ENCODE measurements at regions not wholly inside any gene's neighbourhood (a gene's known extent, or its start where the extent isn't known, plus 50 kb on each side); places are given as distances from the start of the nearest gene placed in this dataset.

- Histone ChIP-seq H3K27me3 (replicated peaks in 1 of 2; ENCODE audit: control insufficient read depth in 2 of 2, insufficient read depth in 2 of 2, low read length in 1 of 2) (no peaks in the 10 kb centered on the region), H3K36me3 (ENCODE audit: control insufficient read depth in 2 of 2, insufficient read depth in 2 of 2, low read length in 1 of 2) (no peaks in the 10 kb centered on the region), H3K9me3 (replicated peaks; ENCODE audit: control insufficient read depth, insufficient read depth, low read length) (no peaks in the 10 kb centered on the region), H4K20me1 (ENCODE audit: control insufficient read depth, insufficient read depth) (no peaks in the 10 kb centered on the region), H3K4me3 (no peak overlapping the region), H3K9ac (ENCODE audit: control insufficient read depth, insufficient read depth, low read length) (no peak overlapping the region), H3K4me2 (ENCODE audit: control insufficient read depth, insufficient read depth) (no peak overlapping the region), H3K79me2 (ENCODE audit: control insufficient read depth, insufficient read depth, low read length) (no peaks in the 10 kb centered on the region), H3K27ac (ENCODE audit: control insufficient read depth, insufficient read depth) (no peak overlapping the region), H3K4me1 (ENCODE audit: control insufficient read depth, insufficient read depth, low read length) (no peaks in the 10 kb centered on the region), H2AFZ (ENCODE audit: control insufficient read depth, low read depth, low read length) (no peak overlapping the region)
- ChIA-PET POLR2A (no interaction called here), SMC1A (ENCODE audit: uncharacterized antibody, unreplicated experiment) (no interaction called here), RAD21 (ENCODE audit: unreplicated experiment) (no interaction called here), CTCF (no interaction called here)
- no peak for DNase-seq (ENCODE audit: low read depth, low spot score)
- no peak for TF ChIP-seq ZBTB4 (CRISPR knock-in tag; IDR thresholded peaks at IDR 0.05)
- in situ Hi-C loops (cut with MboI) (no loop called here), intact Hi-C loops (cut with micrococcal nuclease; ENCODE audit: unreplicated experiment) (no loop called here)
- no peak for FAIRE-seq
- no TSS peak for BruUV-seq (replicated peaks)
- 0% methylated on average over 1 of the region's 1 CpG for WGBS (ENCODE audit: insufficient coverage, insufficient replicate concordance, low lambda C conversion rate, missing lambda C conversion rate)
- no peak for ATAC-seq
Observed at GRCh38 chr1:215292932-215293331, 210.4 kb downstream of the KCNK2 start.

DNA sequence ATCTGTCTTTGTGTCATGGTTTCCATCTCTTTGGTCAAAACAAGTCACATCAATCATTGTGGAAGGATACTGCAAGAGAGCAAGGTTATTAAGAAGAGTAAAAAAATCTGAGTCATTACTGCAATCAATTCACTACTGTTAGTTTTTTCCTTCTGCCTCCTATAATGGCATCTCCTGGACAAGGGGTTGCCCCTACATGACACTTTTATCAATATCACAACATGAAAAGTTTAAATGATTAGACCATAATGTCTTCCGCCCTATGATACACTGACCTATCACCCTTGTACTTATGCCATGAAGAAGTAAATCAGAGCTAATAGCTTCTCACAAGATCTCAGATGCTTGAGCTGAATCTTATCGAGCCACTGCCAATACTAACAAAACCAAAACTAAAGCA lies 223.9 kb downstream of the KCNK2 start:
- no peak for FAIRE-seq
- no TSS peak for BruUV-seq (replicated peaks)
- POLR2A ChIA-PET: no interaction called here

More for the DNA sequence above, 223.9 kb downstream of the KCNK2 start:
- intact Hi-C loops (cut with micrococcal nuclease; ENCODE audit: unreplicated experiment): loop anchor here (2.0 kb wide), 1 partner anchor 54 kb away; no protein-coding TSS in a partner anchor
- Histone ChIP-seq H4K20me1 (ENCODE audit: control insufficient read depth, insufficient read depth) (no peaks in the 10 kb centered on the region), H3K4me3 (no peak overlapping the region), H3K27ac (ENCODE audit: control insufficient read depth, insufficient read depth) (no peak overlapping the region), H3K27me3 (replicated peaks in 1 of 2; ENCODE audit: control insufficient read depth in 2 of 2, insufficient read depth in 2 of 2, low read length in 1 of 2) (no peaks in the 10 kb centered on the region), H2AFZ (ENCODE audit: control insufficient read depth, low read depth, low read length) (no peak overlapping the region), H3K9ac (ENCODE audit: control insufficient read depth, insufficient read depth, low read length) (no peak overlapping the region), H3K79me2 (ENCODE audit: control insufficient read depth, insufficient read depth, low read length) (no peaks in the 10 kb centered on the region), H3K9me3 (replicated peaks; ENCODE audit: control insufficient read depth, insufficient read depth, low read length) (no peaks in the 10 kb centered on the region), H3K4me1 (ENCODE audit: control insufficient read depth, insufficient read depth, low read length) (no peaks in the 10 kb centered on the region), H3K36me3 (ENCODE audit: control insufficient read depth in 2 of 2, insufficient read depth in 2 of 2, low read length in 1 of 2) (no peaks in the 10 kb centered on the region), H3K4me2 (ENCODE audit: control insufficient read depth, insufficient read depth) (no peak overlapping the region)
- no peak for TF ChIP-seq ZSCAN29 (IDR thresholded peaks at IDR 0.05)
- TF ChIP-seq RCOR1 (conservative IDR thresholded peaks at IDR 0.05; ENCODE audit: low read depth, low read length): no peak
- DNase-seq (ENCODE audit: low read depth, low spot score) (no peak), ATAC-seq (no peak)
- ChIA-PET SMC1A (ENCODE audit: uncharacterized antibody, unreplicated experiment) (interaction anchor here (0.9 kb wide), 1 partner anchor 70 kb away, joined by 3 read pairs; no protein-coding TSS in a partner anchor), RAD21 (ENCODE audit: unreplicated experiment) (no interaction called here), CTCF (no interaction called here)
- in situ Hi-C loops (cut with MboI): no loop called here
- 0% methylated on average over 2 of the region's 2 CpGs for WGBS (ENCODE audit: insufficient coverage, insufficient replicate concordance, low lambda C conversion rate, missing lambda C conversion rate)
